Left kidney (tissue), 1 donor: ENCODE measurements at regions not wholly inside any gene's neighbourhood (a gene's known extent, or its start where the extent isn't known, plus 50 kb on each side); places are given as distances from the start of the nearest gene placed in this dataset.

Experiments used
- DNase-seq: peaks from one replicate; pipeline ENCODE4 v3.0.0-alpha.2; 2013

DNA sequence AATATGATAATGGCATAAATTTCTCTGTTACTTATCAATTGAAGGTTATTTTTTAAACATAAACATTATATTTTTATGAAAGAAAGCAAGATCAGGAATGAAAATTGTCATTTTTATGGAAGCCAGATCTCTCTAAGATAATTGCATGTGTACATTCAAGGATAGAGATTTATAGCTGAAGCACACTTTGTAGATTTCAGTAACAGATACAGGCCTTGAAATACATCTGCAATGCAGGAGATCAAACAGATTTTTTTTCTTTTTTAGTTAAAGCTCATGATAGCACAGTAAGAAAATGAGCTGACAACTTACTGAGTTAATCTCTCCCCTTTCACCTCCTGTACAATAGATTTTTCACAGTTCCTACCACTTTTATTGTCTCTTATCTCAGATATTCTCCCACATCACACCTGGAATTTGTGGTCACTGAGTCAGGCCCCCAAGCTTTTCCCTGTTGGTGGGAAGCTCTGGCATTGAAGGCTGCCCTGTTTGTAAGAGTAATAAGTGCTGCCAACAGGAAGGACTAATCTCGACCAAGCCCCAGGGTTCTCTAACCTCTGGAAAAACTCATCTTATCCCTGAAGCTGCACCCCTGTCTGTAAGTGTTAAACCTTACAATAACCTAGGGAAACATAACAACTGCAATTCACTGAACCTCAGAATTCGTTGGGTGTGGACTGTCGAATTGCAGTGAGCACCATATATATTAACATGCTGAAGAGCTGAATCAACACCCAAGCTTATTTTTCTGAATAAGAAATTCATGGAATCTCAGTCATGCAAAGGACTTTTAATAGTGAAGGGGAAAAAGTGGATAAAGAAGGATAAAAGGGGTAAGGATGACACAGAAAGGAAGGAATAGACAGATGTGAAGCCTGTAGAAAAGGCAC, 599.0 kb downstream of the LMO4 start:
- DNase-seq: no peak

DNA sequence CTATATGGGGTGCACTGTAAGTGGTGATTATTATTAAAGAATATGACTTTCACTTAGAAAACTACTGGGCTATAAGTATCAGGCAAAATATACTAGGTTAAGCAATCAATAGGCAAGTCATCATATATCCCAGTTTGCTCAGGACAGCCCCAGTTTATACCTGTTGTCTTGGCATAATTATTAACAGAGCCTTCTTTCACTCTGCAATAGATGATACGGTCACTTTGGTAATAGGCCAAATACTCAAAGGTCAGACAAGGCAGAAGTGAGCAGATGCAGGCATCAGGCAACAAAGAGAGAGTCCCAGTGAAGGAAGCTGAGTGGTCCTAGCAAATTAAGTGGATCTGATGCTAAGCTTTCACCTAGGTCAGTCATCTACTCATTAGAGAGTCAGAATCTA, 599.9 kb downstream of the LMO4 start:
- DNase-seq: no peak

DNA sequence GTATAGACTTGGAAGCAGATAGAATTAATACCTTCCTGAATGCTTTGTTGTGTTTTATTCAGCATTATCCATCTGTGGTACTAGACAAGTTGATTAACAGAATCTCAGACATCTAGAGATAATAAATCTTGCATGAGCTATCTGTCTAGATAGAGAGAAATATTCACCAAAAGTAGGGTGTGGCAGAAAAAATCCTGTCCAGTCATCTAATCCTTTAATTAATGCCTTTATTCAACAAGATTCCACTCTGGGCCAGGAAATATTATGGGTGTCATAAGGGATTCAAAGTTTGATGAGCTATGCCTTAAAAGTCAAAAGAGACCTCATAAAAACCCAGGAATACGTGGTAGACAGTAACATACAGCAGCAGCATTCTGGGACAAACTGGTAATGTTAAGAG, 601.2 kb downstream of the LMO4 start:
- DNase-seq: no peak

DNA sequence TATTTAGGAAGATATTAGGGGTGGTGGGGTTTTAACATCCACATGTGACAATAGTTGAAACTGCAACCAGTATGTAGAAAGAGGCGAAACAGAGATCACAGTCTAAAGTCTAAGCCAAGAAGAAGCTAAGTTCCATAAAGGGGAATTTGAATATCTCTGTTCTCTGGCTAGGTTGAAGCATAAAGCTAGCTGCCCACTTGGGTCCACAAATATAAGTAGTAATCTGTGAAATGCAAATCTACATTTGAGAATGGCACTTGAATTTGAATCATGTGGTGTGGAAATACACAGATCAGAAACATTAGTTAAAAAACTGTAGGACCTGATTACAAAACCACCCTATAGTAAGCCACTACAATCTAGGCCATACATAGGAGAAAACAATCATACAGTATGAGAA, 602.1 kb downstream of the LMO4 start:
- no peak for DNase-seq

DNA sequence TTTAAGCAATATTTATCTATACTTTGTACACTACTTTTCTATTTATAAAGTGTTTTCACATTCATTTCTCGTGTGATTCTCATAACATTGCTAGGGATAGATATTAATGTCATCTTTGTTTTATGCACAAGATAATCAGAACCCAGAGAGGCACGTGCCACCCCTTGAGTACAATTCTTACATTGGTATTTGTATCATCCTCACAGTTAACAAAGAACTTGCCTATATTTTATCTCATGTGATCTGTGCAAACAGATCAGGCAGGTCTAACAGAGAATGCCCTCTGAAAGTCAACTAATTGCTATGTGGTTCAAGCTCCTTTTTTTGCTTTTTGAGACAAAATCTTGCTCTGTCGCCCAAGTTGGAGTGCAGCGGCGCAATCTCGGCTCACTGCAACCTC, 604.5 kb downstream of the LMO4 start:
- DNase-seq: no peak

- no peak for DNase-seq
Observed at GRCh38 chr1:87935130-87935529, 606.5 kb downstream of the LMO4 start.

DNA sequence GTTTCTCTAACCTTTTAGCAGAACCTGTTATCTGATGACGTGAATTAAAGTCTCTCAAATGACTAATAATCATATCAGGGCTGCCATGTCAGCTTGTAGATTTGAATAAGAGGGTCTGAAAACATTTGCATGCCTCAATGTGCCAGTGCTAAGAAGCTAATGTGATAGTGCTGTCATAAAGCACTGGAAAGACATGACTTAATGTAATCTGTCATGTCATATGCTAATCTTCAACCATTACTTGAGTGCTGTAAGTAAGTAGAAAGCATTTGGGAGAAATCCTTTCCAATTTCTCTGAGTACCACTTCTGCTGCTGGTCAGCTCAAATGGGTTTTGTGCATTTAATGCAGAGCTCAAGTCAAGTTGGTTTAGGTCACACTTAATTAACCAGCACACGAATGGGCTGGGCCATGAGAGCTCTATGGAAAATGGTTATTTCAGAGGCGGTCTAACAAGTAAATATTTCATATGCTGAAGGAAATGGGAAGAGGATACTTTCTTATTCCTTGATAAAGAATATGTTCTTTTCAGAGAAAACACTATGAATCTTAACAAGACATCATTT, 609.2 kb downstream of the LMO4 start:
- DNase-seq: no peak

DNA sequence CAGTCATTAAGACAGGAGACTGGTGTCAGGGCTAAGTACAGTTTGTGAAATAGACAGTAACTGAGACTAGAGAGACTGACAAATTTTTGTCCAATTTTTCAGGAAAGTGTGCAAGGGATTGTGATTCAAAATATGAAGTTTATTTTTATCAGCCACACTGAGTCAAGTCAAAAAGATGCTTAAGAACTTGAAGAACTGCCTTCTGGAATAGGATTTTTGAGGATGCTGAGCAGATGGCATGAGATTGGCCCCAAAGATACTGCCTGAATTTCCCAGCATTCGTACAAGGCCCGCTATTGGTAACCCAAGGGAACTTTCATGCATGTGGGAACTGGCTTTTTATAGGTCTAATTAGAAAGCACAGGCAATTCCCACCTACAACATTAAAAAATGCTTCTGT, 610.0 kb downstream of the LMO4 start:
- DNase-seq: no peak

DNA sequence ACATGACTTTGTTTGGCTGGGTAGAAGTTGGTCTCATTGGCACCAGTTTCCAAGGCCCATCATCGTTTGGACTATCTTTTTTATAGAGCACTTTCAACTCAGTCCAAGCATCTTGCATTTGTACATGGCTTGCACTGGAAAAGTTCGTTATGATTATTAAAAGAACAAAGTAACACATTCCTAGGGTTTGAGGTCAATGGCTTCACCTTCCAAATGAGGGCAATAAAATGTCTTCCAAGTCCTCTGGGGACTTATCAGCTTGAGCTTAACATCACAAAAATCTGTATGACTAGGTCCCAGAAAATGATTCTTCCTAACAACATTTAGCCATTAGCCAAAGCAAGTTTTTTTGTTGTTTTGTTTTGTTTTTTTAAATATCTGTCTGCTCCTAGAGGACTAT, 610.8 kb downstream of the LMO4 start:
- no peak for DNase-seq

- DNase-seq: no peak
Observed at GRCh38 chr1:87940421-87940820, 611.7 kb downstream of the LMO4 start.

DNA sequence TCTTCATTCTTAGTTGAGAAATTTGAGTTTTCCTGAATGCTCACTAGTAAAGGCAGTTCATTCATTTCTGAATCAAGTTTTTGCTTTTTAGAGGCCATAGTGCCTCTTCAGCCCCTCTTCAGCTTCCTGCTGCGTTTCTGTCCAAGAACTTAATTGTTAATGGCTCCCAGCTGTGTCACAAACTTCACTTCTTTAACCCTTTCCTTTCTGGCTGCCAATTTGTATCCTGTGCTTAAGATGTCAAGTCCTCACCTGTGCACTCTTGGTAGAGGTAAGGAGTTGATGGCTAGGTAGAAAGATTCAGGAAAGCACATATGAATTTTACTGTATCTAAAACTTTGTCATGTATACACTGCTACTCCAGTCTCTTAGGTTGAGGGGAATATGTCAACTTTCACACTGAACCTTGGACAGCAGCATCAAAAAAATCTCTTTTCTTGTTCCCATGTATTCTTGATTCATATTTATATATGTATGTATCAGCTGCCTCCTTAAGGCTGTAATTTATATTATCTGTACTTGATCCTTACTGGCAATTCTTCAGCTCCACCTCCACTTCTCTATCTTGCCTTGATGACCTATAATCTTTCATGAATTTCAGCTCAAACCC, 612.8 kb downstream of the LMO4 start:
- DNase-seq: no peak

GRCh38 chr1:87942165-87942564, 613.5 kb downstream of the LMO4 start:
- DNase-seq: no peak

- DNase-seq: no peak
Observed at GRCh38 chr1:87949711-87950110, 621.0 kb downstream of the LMO4 start.

- no peak for DNase-seq
Observed at GRCh38 chr1:87950369-87950768, 621.7 kb downstream of the LMO4 start.

GRCh38 chr1:87951409-87951808, 622.7 kb downstream of the LMO4 start:
- no peak for DNase-seq

DNA sequence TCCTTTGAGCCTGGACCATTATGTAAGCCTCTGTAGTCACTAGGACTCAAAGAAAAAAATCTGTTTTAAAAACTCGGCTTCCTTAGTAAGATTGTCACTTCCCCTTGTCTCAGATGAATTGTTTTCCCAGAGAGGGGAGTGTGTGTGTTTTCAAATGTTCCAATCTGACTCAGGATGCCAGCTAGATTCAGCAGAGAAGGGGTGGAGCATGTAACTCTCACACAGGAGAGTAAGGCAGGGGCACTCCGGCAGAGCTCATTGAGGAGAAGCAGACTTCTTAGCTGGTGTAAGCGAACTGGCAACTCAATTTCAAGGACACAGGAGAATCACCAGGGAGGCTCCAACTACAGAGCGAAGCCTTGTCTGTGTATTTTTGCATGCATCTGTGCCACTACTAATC, 623.2 kb downstream of the LMO4 start:
- no peak for DNase-seq

- no peak for DNase-seq
Observed at GRCh38 chr1:87953121-87953520, 624.4 kb downstream of the LMO4 start.

- DNase-seq: peak; percentile 77
Observed at GRCh38 chr1:87953732-87954344, 625.2 kb downstream of the LMO4 start.

- DNase-seq: no peak
Observed at GRCh38 chr1:87955038-87955437, 626.4 kb downstream of the LMO4 start.

DNA sequence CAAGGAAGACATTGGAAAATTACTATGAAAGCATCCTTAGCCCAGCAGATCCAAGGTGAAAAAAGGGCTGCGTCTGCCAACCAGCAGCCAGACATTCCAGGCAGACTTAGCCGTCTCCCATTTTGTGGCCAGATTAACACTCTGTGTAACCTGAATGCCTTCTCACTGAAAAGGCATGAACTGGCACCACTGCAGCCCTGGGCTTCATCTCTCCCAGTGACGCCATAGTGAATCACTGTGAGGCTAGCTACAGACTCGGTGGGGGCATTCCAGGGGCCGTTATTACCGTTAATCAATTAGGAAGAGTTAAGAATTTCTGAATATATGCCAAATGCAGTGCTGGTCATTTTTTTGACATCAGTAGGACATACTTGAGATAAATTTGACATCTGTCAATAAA, 627.4 kb downstream of the LMO4 start:
- DNase-seq: no peak

GRCh38 chr1:87956750-87957149, 628.1 kb downstream of the LMO4 start:
- no peak for DNase-seq

- no peak for DNase-seq
Observed at GRCh38 chr1:87957331-87957730, 628.7 kb downstream of the LMO4 start.

GRCh38 chr1:87958201-87958600, 629.5 kb downstream of the LMO4 start:
- no peak for DNase-seq
